Testis (tissue), 2 donors: ENCODE measurements at regions not wholly inside any gene's neighbourhood (a gene's known extent, or its start where the extent isn't known, plus 50 kb on each side); places are given as distances from the start of the nearest gene placed in this dataset.

Source experiments
- POLR2A ChIP-seq: fragments of 450-650 bp; IDR thresholded peaks from one replicate; pipeline ENCODE4 v1.6.1; 2017; ENCODE audit warnings: antibody characterized with exemption, mild to moderate bottlenecking, moderate library complexity
- TF ChIP-seq, protein P1 (sequence below), 3 experiments: fragments of 450-650 bp in 2 of 3; fragments of 200-600 bp in 1 of 3; sonication (generic) in 1 of 3; IDR thresholded peaks; one replicate each; pipeline ENCODE4 v1.5.1; 2016 to 2019; ENCODE audit warnings: antibody characterized with exemption in 3 of 3, mild to moderate bottlenecking in 2 of 3, moderate library complexity in 1 of 3

DNA sequence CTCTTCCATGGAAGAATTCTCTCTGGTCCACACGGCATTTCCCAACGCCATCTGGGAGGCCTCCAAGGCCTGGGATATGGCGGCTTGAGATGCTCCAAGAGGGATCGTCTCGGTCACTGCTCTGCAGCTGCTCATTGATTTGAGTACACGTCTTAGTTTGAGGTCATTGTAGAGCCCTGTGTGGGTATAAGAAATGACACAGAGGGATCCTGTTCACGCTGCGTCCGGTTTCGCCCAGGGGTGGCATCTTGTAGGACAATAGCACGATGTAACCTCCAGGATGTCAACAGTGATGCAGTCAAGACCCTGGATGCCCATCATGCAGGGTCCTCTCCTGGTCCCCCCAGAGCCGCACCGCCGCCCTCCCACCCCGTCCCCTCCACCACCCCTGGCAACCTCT, 564.6 kb downstream of the BRD1 start:
- TF ChIP-seq, protein P1, sequence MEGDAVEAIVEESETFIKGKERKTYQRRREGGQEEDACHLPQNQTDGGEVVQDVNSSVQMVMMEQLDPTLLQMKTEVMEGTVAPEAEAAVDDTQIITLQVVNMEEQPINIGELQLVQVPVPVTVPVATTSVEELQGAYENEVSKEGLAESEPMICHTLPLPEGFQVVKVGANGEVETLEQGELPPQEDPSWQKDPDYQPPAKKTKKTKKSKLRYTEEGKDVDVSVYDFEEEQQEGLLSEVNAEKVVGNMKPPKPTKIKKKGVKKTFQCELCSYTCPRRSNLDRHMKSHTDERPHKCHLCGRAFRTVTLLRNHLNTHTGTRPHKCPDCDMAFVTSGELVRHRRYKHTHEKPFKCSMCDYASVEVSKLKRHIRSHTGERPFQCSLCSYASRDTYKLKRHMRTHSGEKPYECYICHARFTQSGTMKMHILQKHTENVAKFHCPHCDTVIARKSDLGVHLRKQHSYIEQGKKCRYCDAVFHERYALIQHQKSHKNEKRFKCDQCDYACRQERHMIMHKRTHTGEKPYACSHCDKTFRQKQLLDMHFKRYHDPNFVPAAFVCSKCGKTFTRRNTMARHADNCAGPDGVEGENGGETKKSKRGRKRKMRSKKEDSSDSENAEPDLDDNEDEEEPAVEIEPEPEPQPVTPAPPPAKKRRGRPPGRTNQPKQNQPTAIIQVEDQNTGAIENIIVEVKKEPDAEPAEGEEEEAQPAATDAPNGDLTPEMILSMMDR (IDR thresholded peaks at IDR 0.05) = no peak
- TF ChIP-seq POLR2A = no peak
